WI38 (cell line): ENCODE measurements at regions not wholly inside any gene's neighbourhood (a gene's known extent, or its start where the extent isn't known, plus 50 kb on each side); places are given as distances from the start of the nearest gene placed in this dataset.

ENCODE experiments used
- H3K4me3 ChIP-seq: 2 replicates; pipeline ENCODE4 v1.5.1; 2011; ENCODE audit warnings: low read depth, mild to moderate bottlenecking, control low read depth, low read length
- CTCF ChIP-seq: IDR thresholded peaks from 2 replicates; pipeline ENCODE4 v1.5.1; 2012; ENCODE audit warnings: low read depth, mild to moderate bottlenecking, control low read depth, low read length

- H3K4me3 ChIP-seq, result no peak overlapping the region
- no peak for TF ChIP-seq CTCF
Observed at GRCh38 chr10:33661580-33662336, 327.3 kb upstream of the NRP1 start.

GRCh38 chr10:33660329-33660728, 325.9 kb upstream of the NRP1 start:
- TF ChIP-seq CTCF, result no peak
- no peak overlapping the region for H3K4me3 ChIP-seq

- H3K4me3 ChIP-seq, result no peak overlapping the region
- TF ChIP-seq CTCF, result no peak
Observed at GRCh38 chr10:33657913-33658312, 323.4 kb upstream of the NRP1 start.

GRCh38 chr10:33657154-33657908, 322.9 kb upstream of the NRP1 start:
- no peak overlapping the region for H3K4me3 ChIP-seq
- TF ChIP-seq CTCF, result no peak

GRCh38 chr10:33655921-33656320, 321.5 kb upstream of the NRP1 start:
- TF ChIP-seq CTCF, result no peak
- H3K4me3 ChIP-seq, result no peak overlapping the region

GRCh38 chr10:33655165-33655815, 320.8 kb upstream of the NRP1 start:
- H3K4me3 ChIP-seq, result no peak overlapping the region
- TF ChIP-seq CTCF, result no peak
